ENCODE measurements at regions not wholly inside any gene's neighbourhood (a gene's known extent, or its start where the extent isn't known, plus 50 kb on each side); places are given as distances from the start of the nearest gene placed in this dataset.

DNA sequence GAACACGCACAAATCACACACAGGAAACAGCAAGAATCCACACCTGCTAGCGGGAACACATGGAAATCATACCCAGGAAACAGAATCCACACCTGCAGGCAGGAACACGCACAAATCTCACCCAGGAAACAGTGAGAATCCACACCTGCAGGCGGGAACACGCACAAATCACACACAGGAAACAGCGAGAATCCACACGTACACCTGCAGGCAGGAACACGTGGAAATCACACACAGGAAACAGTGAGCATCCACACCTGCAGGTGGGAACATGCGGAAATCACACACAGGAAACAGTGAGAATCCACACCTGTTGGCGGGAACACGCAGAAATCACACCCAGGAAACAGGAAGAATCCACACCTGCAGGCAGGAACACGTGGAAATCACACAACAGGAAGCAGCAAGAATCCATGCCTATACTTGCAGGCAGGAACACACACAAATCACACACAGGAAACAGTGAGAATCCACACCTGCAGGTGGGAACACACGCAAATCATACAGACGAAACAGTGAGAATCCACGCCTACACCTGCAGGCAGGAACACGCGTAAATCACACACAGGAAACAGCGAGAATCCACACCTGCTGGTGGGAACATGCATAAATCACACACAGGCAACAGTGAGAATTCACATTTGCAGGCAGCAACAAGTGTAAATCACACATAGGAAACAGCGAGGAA lies 108.6 kb downstream of the DLL1 start:
- ChIA-PET POLR2A (no interaction called here), CTCF (no interaction called here)
- no peak for TF ChIP-seq CTCF (IDR thresholded peaks at IDR 0.05; ENCODE audit: low read depth, low read length)
- no peaks in the 10 kb centered on the region for H3K27me3 ChIP-seq (ENCODE audit: control insufficient read depth, insufficient read depth, low read length)
- H3K9me3 ChIP-seq (ENCODE audit: control insufficient read depth, insufficient read depth, low read length): peaks cover 82% of the 10 kb centered on the region
- no peak overlapping the region for H3K27ac ChIP-seq (ENCODE audit: low read depth, low read length)
- no peak for DNase-seq (ENCODE audit: low read depth, low spot score)
- H3K4me3 ChIP-seq (ENCODE audit: low read depth, low read length): no peak overlapping the region

- DNase-seq (ENCODE audit: low read depth, low spot score): no peak
- H3K9me3 ChIP-seq (ENCODE audit: control insufficient read depth, insufficient read depth, low read length): peaks cover 81% of the 10 kb centered on the region
Observed at GRCh38 chr6:170181338-170181690, 109.6 kb downstream of the DLL1 start.

GRCh38 chr6:170180671-170181337 lies 110.1 kb downstream of the DLL1 start:
- H3K4me3 ChIP-seq (ENCODE audit: low read depth, low read length): no peak overlapping the region
- no peak overlapping the region for H3K27ac ChIP-seq (ENCODE audit: low read depth, low read length)
- no peak for TF ChIP-seq CTCF (IDR thresholded peaks at IDR 0.05; ENCODE audit: low read depth, low read length)
- DNase-seq (ENCODE audit: low read depth, low spot score): no peak
- peaks cover 81% of the 10 kb centered on the region for H3K9me3 ChIP-seq (ENCODE audit: control insufficient read depth, insufficient read depth, low read length)
- H3K27me3 ChIP-seq (ENCODE audit: control insufficient read depth, insufficient read depth, low read length): no peaks in the 10 kb centered on the region
- ChIA-PET CTCF (no interaction called here), POLR2A (no interaction called here)

More at GRCh38 chr6:170181338-170181690, 109.6 kb downstream of the DLL1 start:
- TF ChIP-seq CTCF (IDR thresholded peaks at IDR 0.05; ENCODE audit: low read depth, low read length): no peak
- H3K27ac ChIP-seq (ENCODE audit: low read depth, low read length): no peak overlapping the region
- CTCF ChIA-PET: no interaction called here
- no peak overlapping the region for H3K4me3 ChIP-seq (ENCODE audit: low read depth, low read length)
- POLR2A ChIA-PET: no interaction called here
- no peaks in the 10 kb centered on the region for H3K27me3 ChIP-seq (ENCODE audit: control insufficient read depth, insufficient read depth, low read length)

- Histone ChIP-seq H3K9me3 (ENCODE audit: control insufficient read depth, insufficient read depth, low read length) (peaks cover 81% of the 10 kb centered on the region), H3K4me3 (ENCODE audit: low read depth, low read length) (no peak overlapping the region), H3K27ac (ENCODE audit: low read depth, low read length) (no peak overlapping the region), H3K27me3 (ENCODE audit: control insufficient read depth, insufficient read depth, low read length) (no peaks in the 10 kb centered on the region)
- POLR2A ChIA-PET: no interaction called here
- CTCF ChIA-PET: no interaction called here
- no peak for DNase-seq (ENCODE audit: low read depth, low spot score)
- no peak for TF ChIP-seq CTCF (IDR thresholded peaks at IDR 0.05; ENCODE audit: low read depth, low read length)
Observed at GRCh38 chr6:170179616-170180324, 111.1 kb downstream of the DLL1 start.
